Stimulated activated CD4-positive, alpha-beta T cell treated with anti-CD3 and anti-CD28 coated beads, Interleukin-12 subunit alpha, Interleukin-12 subunit beta, amount 100 ng/mL, for 4 hours (primary cell): ENCODE measurements at regions not wholly inside any gene's neighbourhood (a gene's known extent, or its start where the extent isn't known, plus 50 kb on each side); places are given as distances from the start of the nearest gene placed in this dataset.

Experiments used
- DNase-seq: peaks from one replicate; pipeline ENCODE4 v3.0.0-alpha.2; 2020

GRCh38 chr18:2468051-2468450 is 103.3 kb downstream of the METTL4 start:
- no peak for DNase-seq

GRCh38 chr18:2471523-2471922 is 99.8 kb downstream of the METTL4 start:
- no peak for DNase-seq

- no peak for DNase-seq
Measured at GRCh38 chr18:2478662-2479061, 92.6 kb downstream of the METTL4 start.

- DNase-seq = no peak
Measured at GRCh38 chr18:2480536-2480935, 90.8 kb downstream of the METTL4 start.

GRCh38 chr18:2482706-2483475 is 88.4 kb downstream of the METTL4 start:
- DNase-seq = no peak

GRCh38 chr18:2485983-2486382 is 85.3 kb downstream of the METTL4 start:
- no peak for DNase-seq

GRCh38 chr18:2486426-2486825 is 84.9 kb downstream of the METTL4 start:
- no peak for DNase-seq
